ENCODE measurements at regions not wholly inside any gene's neighbourhood (a gene's known extent, or its start where the extent isn't known, plus 50 kb on each side); places are given as distances from the start of the nearest gene placed in this dataset.

GRCh38 chr4:20544645-20545044 is 155.6 kb upstream of the PACRGL start:
- no peak for DNase-seq
- no peaks in the 10 kb centered on the region for H3K36me3 ChIP-seq (replicated peaks)
- peak; percentile 39 for TF ChIP-seq CTCF (IDR thresholded peaks at IDR 0.05; ENCODE audit: low read depth, low read length, missing control alignments)
- no peak overlapping the region for H3K27ac ChIP-seq
- in situ Hi-C loops (cut with HindIII; ENCODE audit: low pct_ligation_motif_present, low sequenced_read_pairs): no loop called here
- H3K27me3 ChIP-seq (replicated peaks): no peaks in the 10 kb centered on the region
- H3K4me3 ChIP-seq (ENCODE audit: low read depth, low read length): no peak overlapping the region

- no peak for DNase-seq
- Histone ChIP-seq H3K27ac (no peak overlapping the region), H3K4me3 (ENCODE audit: low read depth, low read length) (no peak overlapping the region), H3K36me3 (replicated peaks) (no peaks in the 10 kb centered on the region), H3K27me3 (replicated peaks) (no peaks in the 10 kb centered on the region)
- TF ChIP-seq CTCF (IDR thresholded peaks at IDR 0.05; ENCODE audit: low read depth, low read length, missing control alignments): no peak
- in situ Hi-C loops (cut with HindIII; ENCODE audit: low pct_ligation_motif_present, low sequenced_read_pairs): no loop called here
Measured at GRCh38 chr4:20552004-20552403, 148.3 kb upstream of the PACRGL start.

- H3K4me3 ChIP-seq (ENCODE audit: low read depth, low read length): no peak overlapping the region
- H3K27me3 ChIP-seq (replicated peaks): no peaks in the 10 kb centered on the region
- H3K36me3 ChIP-seq (replicated peaks): no peaks in the 10 kb centered on the region
- in situ Hi-C loops (cut with HindIII; ENCODE audit: low pct_ligation_motif_present, low sequenced_read_pairs): no loop called here
- no peak for DNase-seq
- TF ChIP-seq CTCF (IDR thresholded peaks at IDR 0.05; ENCODE audit: low read depth, low read length, missing control alignments): no peak
- no peak overlapping the region for H3K27ac ChIP-seq
Measured at GRCh38 chr4:20554134-20554533, 146.1 kb upstream of the PACRGL start.

- no peak for TF ChIP-seq CTCF (IDR thresholded peaks at IDR 0.05; ENCODE audit: low read depth, low read length, missing control alignments)
- DNase-seq: no peak
- in situ Hi-C loops (cut with HindIII; ENCODE audit: low pct_ligation_motif_present, low sequenced_read_pairs): no loop called here
- H3K36me3 ChIP-seq (replicated peaks): peaks cover 2% of the 10 kb centered on the region
- H3K27me3 ChIP-seq (replicated peaks): no peaks in the 10 kb centered on the region
- H3K27ac ChIP-seq: no peak overlapping the region
- no peak overlapping the region for H3K4me3 ChIP-seq (ENCODE audit: low read depth, low read length)
Measured at GRCh38 chr4:20565075-20565721, 135.1 kb upstream of the PACRGL start.

- no peaks in the 10 kb centered on the region for H3K27me3 ChIP-seq (replicated peaks)
- no peak overlapping the region for H3K4me3 ChIP-seq (ENCODE audit: low read depth, low read length)
- TF ChIP-seq CTCF (IDR thresholded peaks at IDR 0.05; ENCODE audit: low read depth, low read length, missing control alignments): no peak
- in situ Hi-C loops (cut with HindIII; ENCODE audit: low pct_ligation_motif_present, low sequenced_read_pairs): no loop called here
- peaks cover 2% of the 10 kb centered on the region for H3K36me3 ChIP-seq (replicated peaks)
- no peak overlapping the region for H3K27ac ChIP-seq
- DNase-seq: no peak
Measured at GRCh38 chr4:20570981-20571715, 129.1 kb upstream of the PACRGL start.

Measured in brain microvascular endothelial cell (primary cell).